ENCODE measurements at regions not wholly inside any gene's neighbourhood (a gene's known extent, or its start where the extent isn't known, plus 50 kb on each side); places are given as distances from the start of the nearest gene placed in this dataset.
"Not testable (repeated sequence)": the region's sequence is repeated elsewhere in the genome, so short reads cannot be mapped to it uniquely, and the experiment has no call there.

GRCh38 chr4:163273922-163274321 is 58.5 kb downstream of the NPY1R start:
- DNase-seq (ENCODE audit: low read depth) = no peak

- no peak for DNase-seq (ENCODE audit: low read depth)
Observed at GRCh38 chr4:163273203-163273602, 59.2 kb downstream of the NPY1R start.

- DNase-seq (ENCODE audit: low read depth) = no peak
Observed at GRCh38 chr4:163271555-163272127, 60.8 kb downstream of the NPY1R start.

- DNase-seq (ENCODE audit: low read depth) = no peak
Observed at GRCh38 chr4:163269869-163270268, 62.5 kb downstream of the NPY1R start.

- no peak for DNase-seq (ENCODE audit: low read depth)
Observed at GRCh38 chr4:163269166-163269565, 63.2 kb downstream of the NPY1R start.

- DNase-seq (ENCODE audit: low read depth) = no peak
Observed at GRCh38 chr4:163264934-163265333, 67.5 kb downstream of the NPY1R start.

GRCh38 chr4:163263606-163264005 is 68.8 kb downstream of the NPY1R start:
- no peak for DNase-seq (ENCODE audit: low read depth)

GRCh38 chr4:163256680-163257343 is 75.6 kb downstream of the NPY1R start:
- no peak for DNase-seq (ENCODE audit: low read depth)

GRCh38 chr4:163251204-163251603 is 81.2 kb downstream of the NPY1R start:
- peak; percentile 2 for DNase-seq (ENCODE audit: low read depth)

GRCh38 chr4:163249042-163249441 is 82.4 kb upstream of the NAF1 start:
- DNase-seq (ENCODE audit: low read depth) = no peak

GRCh38 chr4:163245044-163245728 is 78.5 kb upstream of the NAF1 start:
- DNase-seq (ENCODE audit: low read depth) = no peak

- no peak for DNase-seq (ENCODE audit: low read depth)
Observed at GRCh38 chr4:163243297-163243981, 76.7 kb upstream of the NAF1 start.

- DNase-seq (ENCODE audit: low read depth) = no peak
Observed at GRCh38 chr4:163237856-163238255, 71.2 kb upstream of the NAF1 start.

GRCh38 chr4:163236389-163236788 is 69.7 kb upstream of the NAF1 start:
- not testable (repeated sequence) for DNase-seq (ENCODE audit: low read depth)

- DNase-seq (ENCODE audit: low read depth) = no peak
Observed at GRCh38 chr4:163233321-163233720, 66.6 kb upstream of the NAF1 start.

GRCh38 chr4:163228648-163229047 is 62.0 kb upstream of the NAF1 start:
- no peak for DNase-seq (ENCODE audit: low read depth)

GRCh38 chr4:163221467-163221866 is 54.8 kb upstream of the NAF1 start:
- DNase-seq (ENCODE audit: low read depth) = no peak

GRCh38 chr4:163217505-163217904 is 50.8 kb upstream of the NAF1 start:
- DNase-seq (ENCODE audit: low read depth) = no peak
